Hypothalamus (tissue), 51 donors: ENCODE measurements at regions not wholly inside any gene's neighbourhood (a gene's known extent, or its start where the extent isn't known, plus 50 kb on each side); places are given as distances from the start of the nearest gene placed in this dataset.

Source experiments
- DNase-seq, 51 donors: peaks; one replicate each; lab custom pipeline; 2025; lab: John Stamatoyannopoulos, UW

- peak in 9 of 51 donors; percentile 5 to 27 (median 16) for DNase-seq
Observed at GRCh38 chr16:11401161-11402050, 56.1 kb downstream of the RMI2 start.

GRCh38 chr16:11402051-11402744 lies 56.9 kb downstream of the RMI2 start:
- DNase-seq = peak in 3 of 51 donors; percentile 5 to 17 (median 6)

- no peak for DNase-seq
Observed at GRCh38 chr16:11402745-11403533, 57.7 kb downstream of the RMI2 start.

GRCh38 chr16:11403534-11403795 lies 58.2 kb downstream of the RMI2 start:
- no peak for DNase-seq

- DNase-seq = no peak
Observed at GRCh38 chr16:11403920-11404319, 58.7 kb downstream of the RMI2 start.

- DNase-seq = no peak
Observed at GRCh38 chr16:11404603-11405002, 59.3 kb downstream of the RMI2 start.

GRCh38 chr16:11405331-11406176 lies 60.3 kb downstream of the RMI2 start:
- DNase-seq = no peak

GRCh38 chr16:11406177-11406560 lies 60.9 kb downstream of the RMI2 start:
- no peak for DNase-seq

- DNase-seq = peak in 23 of 51 donors; percentile 4 to 62 (median 17)
Observed at GRCh38 chr16:11407047-11407982, 62.1 kb downstream of the RMI2 start.

- DNase-seq = no peak
Observed at GRCh38 chr16:11408216-11408615, 63.0 kb downstream of the RMI2 start.

- no peak for DNase-seq
Observed at GRCh38 chr16:11409398-11409797, 64.1 kb downstream of the RMI2 start.

GRCh38 chr16:11410376-11411058 lies 65.3 kb downstream of the RMI2 start:
- DNase-seq = peak in 3 of 51 donors; percentile 4 to 9 (median 8)

GRCh38 chr16:11411059-11411550 lies 65.8 kb downstream of the RMI2 start:
- DNase-seq = no peak

GRCh38 chr16:11412175-11412904 lies 67.1 kb downstream of the RMI2 start:
- no peak for DNase-seq

- DNase-seq = no peak
Observed at GRCh38 chr16:11412965-11413887, 68.0 kb downstream of the RMI2 start.

- DNase-seq = no peak
Observed at GRCh38 chr16:11413907-11414595, 68.8 kb downstream of the RMI2 start.
